B cell (primary cell): ENCODE measurements at regions not wholly inside any gene's neighbourhood (a gene's known extent, or its start where the extent isn't known, plus 50 kb on each side); places are given as distances from the start of the nearest gene placed in this dataset.

Experiments used
- CTCF ChIP-seq: fragments of 200-600 bp; IDR thresholded peaks from one replicate; pipeline ENCODE4 v1.8.0; 2022; ENCODE audit warnings: antibody characterized with exemption, mild to moderate bottlenecking
- EZH2 ChIP-seq: IDR thresholded peaks from 2 replicates; pipeline ENCODE4 v1.6.1; 2012; ENCODE audit warnings: borderline replicate concordance, low read depth, mild to moderate bottlenecking, moderate library complexity, low read length; ENCODE audit not compliant: insufficient read depth, poor library complexity, severe bottlenecking

- no peak for TF ChIP-seq CTCF
- TF ChIP-seq EZH2, result no peak
Measured at GRCh38 chr3:118536764-118537163, 497.9 kb downstream of the IGSF11 start.
